K562 (cell line): ENCODE measurements at regions not wholly inside any gene's neighbourhood (a gene's known extent, or its start where the extent isn't known, plus 50 kb on each side); places are given as distances from the start of the nearest gene placed in this dataset.

Experiments used
- ATAC-seq: fragments of 200-7000 bp; cut with Tn5 transposase; 3 replicates; pipeline ENCODE4 v1.9.1; 2020; ENCODE audit warnings: moderate library complexity
- BruUV-seq: library from RNA; stranded (reverse); fragments of 400-500 nt; replicated peaks from 2 replicates; lab custom pipeline; 2021; lab: Mats Ljungman, UMichigan
- CTCF ChIA-PET: fragments of 300-600 bp; formaldehyde crosslinking; extraction: SDS; loops from one replicate; lab custom pipeline; 2021; ENCODE audit warnings: low intra/inter-chr PET ratio; lab: Yijun Ruan, JAX
- POLR2A ChIA-PET: fragments of 300-600, 350-650 bp; sonication (Branson Sonifier 250); formaldehyde crosslinking; extraction: SDS; loops from one replicate; lab custom pipeline; 2021; ENCODE audit warnings: antibody characterized with exemption, inconsistent platforms; lab: Yijun Ruan, JAX
- DNase-seq, 4 experiments: peaks; one replicate each; pipeline versions ENCODE4 v3.0.0 to v3.0.0-alpha.2; 2011 to 2018; ENCODE audit warnings: low spot score in 3 of 4, mixed read lengths in 3 of 4; ENCODE audit errors: extremely low read depth in 1 of 4
- FAIRE-seq: peaks from 2 replicates; lab custom pipeline; 2011; peaks lifted over from hg19 to GRCh38; lab: Jason Lieb, UNC
- H2AFZ ChIP-seq: 2 replicates; pipeline ENCODE4 v1.6.0; 2011; ENCODE audit warnings: low read depth, low read length, control low read depth, inconsistent platforms
- H3K27ac ChIP-seq: fragments of 200-600 bp; 3 replicates; pipeline ENCODE4 v1.8.0; 2011; ENCODE audit warnings: low read depth, mild to moderate bottlenecking, control low read depth, inconsistent platforms, low read length, moderate library complexity, mixed read lengths; ENCODE audit errors: extremely low read depth
- H3K27me3 ChIP-seq, 2 experiments: fragments of 300-600 bp in 1 of 2; 2 replicates in 1 of 2; 3 replicates in 1 of 2; pipeline versions ENCODE4 v1.6.0 to v1.8.0; 2011; ENCODE audit warnings: inconsistent platforms in 2 of 2, low read length in 2 of 2, mild to moderate bottlenecking in 1 of 2, mixed read lengths in 1 of 2, moderate library complexity in 1 of 2; ENCODE audit not compliant: control insufficient read depth in 2 of 2, insufficient read depth in 2 of 2
- H3K36me3 ChIP-seq: fragments of 300-600 bp; 3 replicates; pipeline ENCODE4 v1.8.0; 2011; ENCODE audit warnings: mild to moderate bottlenecking, low read length, inconsistent platforms; ENCODE audit not compliant: control insufficient read depth, insufficient read depth
- H3K4me1 ChIP-seq, 2 experiments: fragments of 200-600 bp in 1 of 2; replicated peaks in 1 of 2; 2 replicates in 1 of 2; 3 replicates in 1 of 2; pipeline versions ENCODE4 v1.5.1 to v1.8.0; 2011; ENCODE audit warnings: inconsistent platforms in 2 of 2, low read length in 2 of 2, mild to moderate bottlenecking in 1 of 2, mixed read lengths in 1 of 2, moderate library complexity in 1 of 2; ENCODE audit not compliant: control insufficient read depth in 2 of 2, insufficient read depth in 2 of 2
- H3K4me2 ChIP-seq: 2 replicates; pipeline ENCODE4 v1.6.1; 2011; ENCODE audit warnings: low read length, control low read depth, inconsistent platforms, mixed read lengths; ENCODE audit not compliant: insufficient read depth
- H3K4me3 ChIP-seq: fragments of 200-600 bp; sonication (generic), shearing (Covaris generic); 2 replicates; pipeline ENCODE4 v1.5.1; 2016; ENCODE audit warnings: control low read depth, inconsistent platforms
- H3K79me2 ChIP-seq: fragments of 200-600 bp; 3 replicates; pipeline ENCODE4 v1.8.0; 2011; ENCODE audit warnings: low read length, inconsistent platforms; ENCODE audit not compliant: control insufficient read depth, insufficient read depth
- H3K9ac ChIP-seq, 2 experiments: 2 replicates each; pipeline versions ENCODE4 v1.6.0 to v1.6.1; 2011; ENCODE audit warnings: low read depth in 2 of 2, low read length in 2 of 2, control low read depth in 1 of 2, inconsistent platforms in 1 of 2, mild to moderate bottlenecking in 1 of 2, mixed read lengths in 1 of 2; ENCODE audit not compliant: insufficient read depth in 1 of 2
- H3K9me1 ChIP-seq: one replicate; pipeline ENCODE4 v1.6.0; 2011; ENCODE audit warnings: inconsistent platforms, mild to moderate bottlenecking, low read length, moderate library complexity; ENCODE audit not compliant: control insufficient read depth, insufficient read depth
- H3K9me3 ChIP-seq: replicated peaks from 2 replicates; pipeline ENCODE4 v1.5.1; 2011; ENCODE audit warnings: low read depth, low read length, inconsistent platforms; ENCODE audit not compliant: control insufficient read depth, insufficient read depth
- H4K20me1 ChIP-seq: replicated peaks from 2 replicates; pipeline ENCODE4 v1.6.1; 2011; ENCODE audit warnings: low read length, inconsistent platforms, mixed read lengths; ENCODE audit not compliant: control insufficient read depth, insufficient read depth
- CBX1 ChIP-seq: sonication (generic); IDR thresholded peaks from 2 replicates; pipeline ENCODE4 v1.6.1; 2016; ENCODE audit warnings: antibody characterized with exemption, low read depth, mild to moderate bottlenecking
- CREBBP ChIP-seq: IDR thresholded peaks from one replicate; pipeline ENCODE4 v1.6.1; 2012; ENCODE audit warnings: low read depth, mild to moderate bottlenecking, control low read depth, inconsistent platforms, low read length
- FOS ChIP-seq: IDR thresholded peaks from 3 replicates; pipeline ENCODE4 v1.6.1; 2011; ENCODE audit not compliant: insufficient read length; ENCODE audit errors: extremely low read depth
- FOSL1 ChIP-seq: fragments of 200-800 bp; sonication (Bioruptor generic); conservative IDR thresholded peaks from 2 replicates; pipeline ENCODE4 v1.6.1; 2016; ENCODE audit warnings: missing genetic modification characterization, missing compliant biosample characterization
- HCFC1 ChIP-seq: IDR thresholded peaks from 2 replicates; pipeline ENCODE4 v1.6.1; 2012; ENCODE audit warnings: low read depth, low read length, improper control_type of control experiment
- HDAC3 ChIP-seq: fragments of 450-650 bp; IDR thresholded peaks from 2 replicates; pipeline ENCODE4 v1.6.1; 2018; ENCODE audit warnings: borderline replicate concordance, mild to moderate bottlenecking, moderate library complexity; ENCODE audit not compliant: partially characterized antibody
- LCOR ChIP-seq: sonication (generic); formaldehyde crosslinking; IDR thresholded peaks from 2 replicates; pipeline ENCODE4 v1.8.0; 2022; ENCODE audit warnings: mild to moderate bottlenecking, missing genetic modification reagents
- PHB ChIP-seq: fragments of 250-450 bp; sonication (Bioruptor Pico); IDR thresholded peaks from 2 replicates; pipeline ENCODE4 v1.5.0; 2021
- SMAD4 ChIP-seq: fragments of 250-450 bp; sonication (Bioruptor Pico); conservative IDR thresholded peaks from 2 replicates; pipeline ENCODE4 v1.8.0; 2021; ENCODE audit warnings: inconsistent platforms, mild to moderate bottlenecking, moderate library complexity
- SP1 ChIP-seq: sonication (generic); formaldehyde crosslinking; IDR thresholded peaks from 2 replicates; pipeline ENCODE4 v1.8.1; 2022; ENCODE audit warnings: mild to moderate bottlenecking, missing genetic modification reagents
- THRAP3 ChIP-seq: fragments of 450-650 bp; IDR thresholded peaks from 2 replicates; pipeline ENCODE4 v1.6.1; 2016; ENCODE audit warnings: mild to moderate bottlenecking, inconsistent platforms, borderline replicate concordance
- WHSC1 ChIP-seq: IDR thresholded peaks from one replicate; pipeline ENCODE4 v1.6.1; 2012; ENCODE audit warnings: low read length, control low read depth, inconsistent platforms
- ZNF695 ChIP-seq: fragments of 450-650 bp; formaldehyde crosslinking; IDR thresholded peaks from 2 replicates; pipeline ENCODE4 v1.4.0; 2020; ENCODE audit warnings: mild to moderate bottlenecking, moderate library complexity
- ZNF785 ChIP-seq: fragments of 250-450 bp; sonication (Bioruptor Pico); IDR thresholded peaks from 2 replicates; pipeline ENCODE4 v1.4.0; 2020; ENCODE audit warnings: mild to moderate bottlenecking
- WGBS: fragments of 100-300 bp; shearing (Covaris generic); methylation state at CpG from one replicate; pipeline ENCODE4 v1.1.6; 2016; ENCODE audit warnings: low coverage, mixed read lengths; ENCODE audit not compliant: insufficient coverage; ENCODE audit errors: missing lambda C conversion rate; 5-methylcytosine and 5-hydroxymethylcytosine counted together
- in situ Hi-C: fragments of 300-500 bp; cut with MboI; formaldehyde crosslinking; loops from 4 replicates; pipeline ENCODE4 v1.15.0; 2018; ENCODE audit warnings: inconsistent platforms, mixed read lengths
- intact Hi-C: fragments of 100-400 bp; cut with micrococcal nuclease; formaldehyde crosslinking; loops from 2 replicates; pipeline ENCODE4 v1.14.2; 2022
- TF ChIP-seq, protein P1 (sequence below): fragments of 450-650 bp; IDR thresholded peaks from 2 replicates; pipeline ENCODE4 v1.6.1; 2017; ENCODE audit warnings: mild to moderate bottlenecking, moderate library complexity
- TF ChIP-seq, protein P2 (sequence below): IDR thresholded peaks from 3 replicates; pipeline ENCODE4 v1.6.1; 2011; ENCODE audit warnings: borderline replicate concordance, mild to moderate bottlenecking; ENCODE audit not compliant: insufficient read length, insufficient read depth
- TF ChIP-seq, protein P3 (sequence below): sonication (generic); formaldehyde crosslinking; IDR thresholded peaks from 2 replicates; pipeline ENCODE4 v1.8.0; 2022; ENCODE audit warnings: missing genetic modification reagents, mild to moderate bottlenecking, moderate library complexity, borderline replicate concordance
- TF ChIP-seq, protein P4 (sequence below), 2 experiments: fragments of 450-650 bp in 1 of 2; sonication (generic) in 1 of 2; formaldehyde crosslinking in 1 of 2; IDR thresholded peaks in 1 of 2; conservative IDR thresholded peaks in 1 of 2; 2 replicates each; pipeline versions ENCODE4 v1.6.1 to v1.8.1; 2016 to 2023; ENCODE audit warnings: mild to moderate bottlenecking in 2 of 2, moderate library complexity in 2 of 2, inconsistent platforms in 1 of 2, missing genetic modification reagents in 1 of 2

DNA sequence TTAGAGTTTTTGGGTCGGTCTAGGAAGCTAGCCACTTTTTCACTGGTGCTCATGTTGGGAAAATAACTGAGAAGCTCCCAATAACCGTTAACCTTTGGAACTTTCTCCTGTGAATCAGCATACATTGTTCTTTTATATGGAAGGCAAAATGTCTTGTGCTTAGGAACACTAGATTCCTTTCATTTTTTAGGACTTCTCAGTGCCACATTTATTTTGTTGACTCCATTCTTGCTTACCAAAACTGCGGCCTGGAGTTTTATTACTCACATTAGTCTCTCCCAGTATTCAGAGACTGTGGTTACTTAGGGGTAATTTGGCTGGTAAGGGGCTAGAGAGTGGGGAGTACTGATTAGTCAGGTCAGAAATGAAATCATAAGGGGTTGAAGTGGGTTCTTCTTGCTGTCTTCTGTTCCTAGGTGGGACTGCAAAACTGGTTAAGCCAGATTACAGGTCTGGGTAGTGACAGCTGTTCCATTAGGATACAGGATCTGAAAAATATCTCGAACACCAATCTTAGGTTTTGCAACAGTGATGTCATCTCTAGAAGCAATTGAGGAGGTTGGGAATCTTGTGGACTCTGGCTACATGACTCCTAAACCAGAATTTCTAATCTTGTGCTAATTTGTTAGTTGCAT lies 631.4 kb upstream of the LUZP2 start (continued):
- TF ChIP-seq, protein P1, sequence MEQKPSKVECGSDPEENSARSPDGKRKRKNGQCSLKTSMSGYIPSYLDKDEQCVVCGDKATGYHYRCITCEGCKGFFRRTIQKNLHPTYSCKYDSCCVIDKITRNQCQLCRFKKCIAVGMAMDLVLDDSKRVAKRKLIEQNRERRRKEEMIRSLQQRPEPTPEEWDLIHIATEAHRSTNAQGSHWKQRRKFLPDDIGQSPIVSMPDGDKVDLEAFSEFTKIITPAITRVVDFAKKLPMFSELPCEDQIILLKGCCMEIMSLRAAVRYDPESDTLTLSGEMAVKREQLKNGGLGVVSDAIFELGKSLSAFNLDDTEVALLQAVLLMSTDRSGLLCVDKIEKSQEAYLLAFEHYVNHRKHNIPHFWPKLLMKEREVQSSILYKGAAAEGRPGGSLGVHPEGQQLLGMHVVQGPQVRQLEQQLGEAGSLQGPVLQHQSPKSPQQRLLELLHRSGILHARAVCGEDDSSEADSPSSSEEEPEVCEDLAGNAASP, result no peak
- TF ChIP-seq FOS, result no peak

DNA sequence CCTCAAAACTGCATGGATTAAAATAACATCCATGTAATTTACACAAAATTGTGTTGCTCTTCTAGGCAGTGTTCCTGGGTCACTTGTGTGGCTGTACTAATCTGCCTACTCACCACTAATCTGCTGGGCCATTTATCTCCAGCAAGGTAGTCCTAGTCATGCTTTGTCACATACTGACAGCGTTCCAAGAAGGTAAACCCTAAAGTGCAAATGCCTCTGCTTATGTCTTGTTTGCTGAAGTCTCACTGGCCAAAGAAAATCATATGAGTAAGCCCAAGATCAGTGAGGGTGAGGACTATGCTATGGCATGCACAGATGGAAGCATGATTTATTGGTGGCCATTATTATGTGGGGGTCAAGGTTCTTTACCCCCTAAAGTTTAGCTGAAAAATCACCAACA lies 630.2 kb upstream of the LUZP2 start:
- no peaks in the 10 kb centered on the region for H3K9me3 ChIP-seq
- H3K4me3 ChIP-seq, result no peak overlapping the region
- ChIA-PET CTCF (no interaction called here), POLR2A (no interaction called here)
- H3K36me3 ChIP-seq, result no peaks in the 10 kb centered on the region
- H3K27ac ChIP-seq, result no peak overlapping the region
- no peak overlapping the region for H2AFZ ChIP-seq
- intact Hi-C loops (no loop called here), in situ Hi-C loops (no loop called here)
- 0% methylated on average over 1 of the region's 1 CpG for WGBS
- no peak for FAIRE-seq
- ATAC-seq, result no peak
- no peaks in the 10 kb centered on the region for H3K79me2 ChIP-seq
- H3K4me1 ChIP-seq, result no peaks in the 10 kb centered on the region
- no peaks in the 10 kb centered on the region for H3K27me3 ChIP-seq
- DNase-seq, result no peak
- BruUV-seq, result no TSS peak
- no peaks in the 10 kb centered on the region for H3K9me1 ChIP-seq
- H3K4me2 ChIP-seq, result no peak overlapping the region
- H4K20me1 ChIP-seq, result no peaks in the 10 kb centered on the region
- H3K9ac ChIP-seq, result no peak overlapping the region
- TF ChIP-seq SP1 (CRISPR knock-in tag) (no peak), HDAC3 (no peak), PHB (no peak), SMAD4 (no peak), CBX1 (no peak), ZNF785 (CRISPR knock-in tag) (no peak), CREBBP (no peak), LCOR (CRISPR knock-in tag) (no peak), THRAP3 (no peak), ZNF695 (CRISPR knock-in tag) (no peak), HCFC1 (no peak), FOSL1 (tag) (no peak), WHSC1 (no peak)
- TF ChIP-seq, protein P2, sequence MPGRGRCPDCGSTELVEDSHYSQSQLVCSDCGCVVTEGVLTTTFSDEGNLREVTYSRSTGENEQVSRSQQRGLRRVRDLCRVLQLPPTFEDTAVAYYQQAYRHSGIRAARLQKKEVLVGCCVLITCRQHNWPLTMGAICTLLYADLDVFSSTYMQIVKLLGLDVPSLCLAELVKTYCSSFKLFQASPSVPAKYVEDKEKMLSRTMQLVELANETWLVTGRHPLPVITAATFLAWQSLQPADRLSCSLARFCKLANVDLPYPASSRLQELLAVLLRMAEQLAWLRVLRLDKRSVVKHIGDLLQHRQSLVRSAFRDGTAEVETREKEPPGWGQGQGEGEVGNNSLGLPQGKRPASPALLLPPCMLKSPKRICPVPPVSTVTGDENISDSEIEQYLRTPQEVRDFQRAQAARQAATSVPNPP, result no peak
- TF ChIP-seq, protein P3, sequence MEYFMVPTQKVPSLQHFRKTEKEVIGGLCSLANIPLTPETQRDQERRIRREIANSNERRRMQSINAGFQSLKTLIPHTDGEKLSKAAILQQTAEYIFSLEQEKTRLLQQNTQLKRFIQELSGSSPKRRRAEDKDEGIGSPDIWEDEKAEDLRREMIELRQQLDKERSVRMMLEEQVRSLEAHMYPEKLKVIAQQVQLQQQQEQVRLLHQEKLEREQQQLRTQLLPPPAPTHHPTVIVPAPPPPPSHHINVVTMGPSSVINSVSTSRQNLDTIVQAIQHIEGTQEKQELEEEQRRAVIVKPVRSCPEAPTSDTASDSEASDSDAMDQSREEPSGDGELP (CRISPR knock-in tag), result no peak
- TF ChIP-seq, protein P4, sequence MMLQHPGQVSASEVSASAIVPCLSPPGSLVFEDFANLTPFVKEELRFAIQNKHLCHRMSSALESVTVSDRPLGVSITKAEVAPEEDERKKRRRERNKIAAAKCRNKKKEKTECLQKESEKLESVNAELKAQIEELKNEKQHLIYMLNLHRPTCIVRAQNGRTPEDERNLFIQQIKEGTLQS (IDR thresholded peaks at IDR 0.05), result no peak
- TF ChIP-seq, protein P4 (CRISPR knock-in tag; conservative IDR thresholded peaks at IDR 0.05), result no peak
